Keratinocyte (primary cell): ENCODE measurements at regions not wholly inside any gene's neighbourhood (a gene's known extent, or its start where the extent isn't known, plus 50 kb on each side); places are given as distances from the start of the nearest gene placed in this dataset.

Experiments
- DNase-seq: peaks from one replicate; pipeline ENCODE4 v3.0.0-alpha.2; 2011; ENCODE audit warnings: low read depth, missing footprints, low spot score
- FAIRE-seq: peaks from 2 replicates; lab custom pipeline; 2011; peaks lifted over from hg19 to GRCh38; lab: Jason Lieb, UNC
- H2AFZ ChIP-seq: 2 replicates; pipeline ENCODE4 v1.6.0; 2012; ENCODE audit warnings: low read length, control low read depth, inconsistent platforms; ENCODE audit not compliant: control insufficient read depth
- H3K27ac ChIP-seq: 2 replicates; pipeline ENCODE4 v1.5.1; 2011; ENCODE audit warnings: low read length; ENCODE audit not compliant: control insufficient read depth, insufficient read depth
- H3K27me3 ChIP-seq: 3 replicates; pipeline ENCODE4 v1.6.0; 2011; ENCODE audit warnings: low read length; ENCODE audit not compliant: control insufficient read depth, insufficient read depth; ENCODE audit errors: extremely low read depth
- H3K36me3 ChIP-seq, 2 experiments: 2 replicates in 1 of 2; 3 replicates in 1 of 2; pipeline ENCODE4 v1.5.1; 2011; ENCODE audit warnings: low read length in 2 of 2, mild to moderate bottlenecking in 1 of 2; ENCODE audit not compliant: control insufficient read depth in 2 of 2, insufficient read depth in 2 of 2; ENCODE audit errors: extremely low read depth in 1 of 2
- H3K4me1 ChIP-seq: 3 replicates; pipeline ENCODE4 v1.5.1; 2011; ENCODE audit warnings: low read length; ENCODE audit not compliant: control insufficient read depth, insufficient read depth; ENCODE audit errors: extremely low read depth
- H3K4me2 ChIP-seq: 3 replicates; pipeline ENCODE4 v1.6.0; 2011; ENCODE audit warnings: low read depth, low read length; ENCODE audit not compliant: control insufficient read depth, insufficient read depth; ENCODE audit errors: extremely low read depth
- H3K4me3 ChIP-seq, 3 experiments: fragments of 200-600 bp in 1 of 3; sonication (generic) in 1 of 3; 2 replicates in 2 of 3; 3 replicates in 1 of 3; pipeline ENCODE4 v1.5.1; 2011 to 2016; ENCODE audit warnings: low read length in 3 of 3, mild to moderate bottlenecking in 3 of 3, control low read depth in 2 of 3, inconsistent platforms in 1 of 3, low read depth in 1 of 3, mixed read lengths in 1 of 3, mixed run types in 1 of 3, moderate library complexity in 1 of 3; ENCODE audit not compliant: control insufficient read depth in 2 of 3, insufficient read depth in 2 of 3; ENCODE audit errors: extremely low read depth in 1 of 3
- H3K79me2 ChIP-seq: 2 replicates; pipeline ENCODE4 v1.6.0; 2012; ENCODE audit warnings: low read length; ENCODE audit not compliant: control insufficient read depth, insufficient read depth
- H3K9ac ChIP-seq: 3 replicates; pipeline ENCODE4 v1.6.0; 2011; ENCODE audit warnings: low read length; ENCODE audit not compliant: control insufficient read depth, insufficient read depth; ENCODE audit errors: extremely low read depth
- H3K9me1 ChIP-seq: 3 replicates; pipeline ENCODE4 v1.6.0; 2011; ENCODE audit warnings: low read length; ENCODE audit not compliant: control insufficient read depth, insufficient read depth; ENCODE audit errors: extremely low read depth
- H3K9me3 ChIP-seq: 2 replicates; pipeline ENCODE4 v1.5.1; 2012; ENCODE audit warnings: low read depth, low read length; ENCODE audit not compliant: control insufficient read depth
- H4K20me1 ChIP-seq: 3 replicates; pipeline ENCODE4 v1.6.0; 2011; ENCODE audit warnings: low read length; ENCODE audit not compliant: control insufficient read depth, insufficient read depth; ENCODE audit errors: extremely low read depth
- CTCF ChIP-seq, 3 experiments: IDR thresholded peaks in 1 of 3; conservative IDR thresholded peaks in 1 of 3; optimal IDR thresholded peaks in 1 of 3; 2 replicates in 2 of 3; 3 replicates in 1 of 3; pipeline versions ENCODE3 to v1.5.1; 2011; ENCODE audit warnings: low read length in 3 of 3, mild to moderate bottlenecking in 3 of 3, moderate library complexity in 2 of 3, control low read depth in 1 of 3, inconsistent platforms in 1 of 3; ENCODE audit not compliant: insufficient read depth in 2 of 3; ENCODE audit errors: extremely low read depth in 1 of 3
- EZH2 ChIP-seq: IDR thresholded peaks from one replicate; pipeline ENCODE4 v1.6.1; 2012; ENCODE audit warnings: inconsistent platforms, mild to moderate bottlenecking, low read length, moderate library complexity
- dilution Hi-C: fragments of 300-500 bp; cut with MboI; formaldehyde crosslinking; loops from one replicate; pipeline ENCODE4 v1.7.0; 2020; ENCODE audit warnings: low sequenced_read_pairs; ENCODE audit not compliant: extremely low pct_ligation_motif_present

- no peak overlapping the region for H3K4me3 ChIP-seq
- H3K9me1 ChIP-seq: no peaks in the 10 kb centered on the region
- H3K27ac ChIP-seq: no peak overlapping the region
- no peaks in the 10 kb centered on the region for H3K27me3 ChIP-seq
- no peak for FAIRE-seq
- H3K4me2 ChIP-seq: no peak overlapping the region
- no peaks in the 10 kb centered on the region for H3K9me3 ChIP-seq
- peaks cover 95% of the 10 kb centered on the region for H3K79me2 ChIP-seq
- H3K9ac ChIP-seq: no peak overlapping the region
- H3K4me1 ChIP-seq: peaks cover 13% of the 10 kb centered on the region
- TF ChIP-seq CTCF (optimal IDR thresholded peaks at IDR 0.05 in 1 of 3, IDR thresholded peaks at IDR 0.05 in 1 of 3, conservative IDR thresholded peaks at IDR 0.05 in 1 of 3; ENCODE audit: extremely low read depth in 1 of 3, insufficient read depth in 2 of 3, low read length in 3 of 3) (no peak), EZH2 (no peak)
- peaks cover 30% of the 10 kb centered on the region for H4K20me1 ChIP-seq
- no peak for DNase-seq
- no peak overlapping the region for H2AFZ ChIP-seq
- peaks cover 7% of the 10 kb centered on the region in 2 experiments for H3K36me3 ChIP-seq
- dilution Hi-C loops: no loop called here
These were observed 121.4 kb downstream of the C9orf152 start for GRCh38 chr9:110086537-110086936.

- H4K20me1 ChIP-seq: peaks cover 32% of the 10 kb centered on the region
- FAIRE-seq: no peak
- dilution Hi-C loops: no loop called here
These were observed 120.4 kb downstream of the C9orf152 start for GRCh38 chr9:110087605-110088004.

More at GRCh38 chr9:110087605-110088004, 120.4 kb downstream of the C9orf152 start:
- Histone ChIP-seq H3K36me3 (peaks cover 4 to 7% of the 10 kb centered on the region in 2 experiments), H2AFZ (no peak overlapping the region), H3K4me1 (peaks cover 13% of the 10 kb centered on the region), H3K4me2 (no peak overlapping the region), H3K9me3 (no peaks in the 10 kb centered on the region), H3K4me3 (no peak overlapping the region), H3K9me1 (no peaks in the 10 kb centered on the region), H3K27ac (no peak overlapping the region), H3K27me3 (no peaks in the 10 kb centered on the region), H3K79me2 (peaks cover 94% of the 10 kb centered on the region), H3K9ac (no peak overlapping the region)
- no peak for DNase-seq
- TF ChIP-seq EZH2 (no peak), CTCF (optimal IDR thresholded peaks at IDR 0.05 in 1 of 3, IDR thresholded peaks at IDR 0.05 in 1 of 3, conservative IDR thresholded peaks at IDR 0.05 in 1 of 3; ENCODE audit: extremely low read depth in 1 of 3, insufficient read depth in 2 of 3, low read length in 3 of 3) (no peak)
